NCI-H1417 (cell line): ENCODE measurements at regions not wholly inside any gene's neighbourhood (a gene's known extent, or its start where the extent isn't known, plus 50 kb on each side); places are given as distances from the start of the nearest gene placed in this dataset.

ENCODE experiments used
- DNase-seq, 3 experiments: peaks; one replicate each; lab custom pipeline; 2025; lab: John Stamatoyannopoulos, UW

DNA sequence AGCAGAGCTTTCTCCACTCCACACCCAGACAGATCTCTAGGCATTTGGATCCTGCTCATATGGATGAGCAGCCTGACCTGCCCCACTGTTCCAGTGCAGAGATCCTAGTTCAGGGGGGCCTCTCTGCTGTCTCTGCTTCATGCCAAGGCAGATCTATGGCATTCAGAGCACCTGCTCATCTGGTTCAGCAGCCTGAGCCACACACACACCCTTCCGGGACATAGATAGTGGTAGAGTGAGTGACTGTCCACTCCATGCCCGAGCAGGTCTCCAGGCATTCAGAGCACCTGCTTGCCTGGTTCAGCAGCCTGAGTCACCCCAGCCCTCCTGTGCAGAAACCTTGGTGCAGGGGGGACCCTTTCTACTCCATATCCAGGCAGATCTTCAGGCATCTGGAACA, 54.3 kb upstream of the ZNF800 start:
- DNase-seq, result no peak
